ENCODE measurements at regions not wholly inside any gene's neighbourhood (a gene's known extent, or its start where the extent isn't known, plus 50 kb on each side); places are given as distances from the start of the nearest gene placed in this dataset.

DNA sequence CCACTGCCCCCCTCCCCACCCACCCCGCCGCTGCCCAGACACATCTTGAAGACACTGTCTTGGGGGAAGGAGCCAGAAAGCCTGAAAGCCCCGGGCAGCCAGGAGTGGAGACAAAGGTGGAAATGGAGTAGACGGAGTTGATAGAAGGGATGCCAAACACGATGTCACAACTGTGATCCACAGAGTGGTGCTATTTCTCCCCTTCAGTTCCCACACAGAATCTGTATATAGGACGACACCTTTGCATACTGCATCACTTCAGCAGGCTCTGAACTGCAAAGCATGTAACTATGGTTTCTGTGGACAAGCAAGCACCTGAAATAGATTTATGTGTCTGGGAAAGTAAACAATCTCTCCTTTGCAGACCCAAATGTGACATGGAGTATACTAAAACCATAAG is 56.4 kb upstream of the F13A1 start:
- H3K36me3 ChIP-seq, result no peaks in the 10 kb centered on the region
- intact Hi-C loops (cut with DNase I; ENCODE audit: low total_unique reads), result loop anchor here (5.0 kb wide), 1 partner anchor 1495 kb away; no protein-coding TSS in a partner anchor
- H3K27me3 ChIP-seq, result no peaks in the 10 kb centered on the region
- TF ChIP-seq POLR2AphosphoS5 (IDR thresholded peaks at IDR 0.05) (no peak), POLR2A (IDR thresholded peaks at IDR 0.05) (no peak), CTCF (IDR thresholded peaks at IDR 0.05) (no peak)
- no peak overlapping the region for H3K4me3 ChIP-seq
- H3K4me1 ChIP-seq, result no peaks in the 10 kb centered on the region
- no peak for DNase-seq (ENCODE audit: low spot score in 2 of 2)
- peaks cover 0 to 14% of the 10 kb centered on the region in 2 donors for H3K9me3 ChIP-seq
- H3K27ac ChIP-seq, result no peak overlapping the region

- H3K4me1 ChIP-seq, result no peaks in the 10 kb centered on the region
- TF ChIP-seq POLR2AphosphoS5 (IDR thresholded peaks at IDR 0.05) (no peak), CTCF (IDR thresholded peaks at IDR 0.05) (no peak), POLR2A (IDR thresholded peaks at IDR 0.05) (no peak)
- intact Hi-C loops (cut with DNase I; ENCODE audit: low total_unique reads), result loop anchor here (5.0 kb wide), 1 partner anchor 1495 kb away; no protein-coding TSS in a partner anchor
- no peak overlapping the region for H3K4me3 ChIP-seq
- H3K9me3 ChIP-seq, result peaks cover 0 to 14% of the 10 kb centered on the region in 2 donors
- no peak overlapping the region for H3K27ac ChIP-seq
- no peaks in the 10 kb centered on the region for H3K36me3 ChIP-seq
- H3K27me3 ChIP-seq, result no peaks in the 10 kb centered on the region
- DNase-seq (ENCODE audit: low spot score in 2 of 2), result no peak
Measured at GRCh38 chr6:6377621-6378020, 57.2 kb upstream of the F13A1 start.

- TF ChIP-seq POLR2AphosphoS5 (IDR thresholded peaks at IDR 0.05), result no peak
- H3K4me3 ChIP-seq, result no peak overlapping the region
- H3K27me3 ChIP-seq, result no peaks in the 10 kb centered on the region
- no peak for DNase-seq (ENCODE audit: low spot score in 2 of 2)
- no peaks in the 10 kb centered on the region for H3K36me3 ChIP-seq
- no peaks in the 10 kb centered on the region for H3K4me1 ChIP-seq
- H3K27ac ChIP-seq, result no peak overlapping the region
- H3K9me3 ChIP-seq, result peaks cover 0 to 3% of the 10 kb centered on the region in 2 donors
- intact Hi-C loops (cut with DNase I; ENCODE audit: low total_unique reads), result loop anchor here (5.0 kb wide), 1 partner anchor 1497 kb away; no protein-coding TSS in a partner anchor
Measured at GRCh38 chr6:6379573-6379972, 59.1 kb upstream of the F13A1 start.

DNA sequence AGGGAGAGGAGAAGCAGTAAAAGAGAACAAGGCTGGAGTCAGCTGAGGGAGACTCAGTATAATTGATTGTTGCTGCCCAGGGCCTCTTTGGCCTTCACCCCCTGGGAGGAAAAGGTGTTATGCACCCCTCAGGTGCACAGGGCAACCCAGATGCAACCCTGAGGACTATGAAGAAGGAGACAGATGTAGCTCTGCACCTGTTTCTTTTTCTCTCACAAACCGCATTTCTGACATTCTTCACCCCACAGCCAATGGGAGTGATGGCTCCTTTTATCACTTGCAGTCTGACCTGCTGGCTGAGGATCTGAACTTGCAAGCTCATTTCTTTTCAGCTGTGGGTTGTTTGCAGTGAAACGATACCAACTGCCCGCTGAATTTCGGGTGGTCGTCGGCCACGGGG is 64.1 kb upstream of the F13A1 start:
- H3K27ac ChIP-seq, result no peak overlapping the region
- no peak for DNase-seq (ENCODE audit: low spot score in 2 of 2)
- H3K4me3 ChIP-seq, result no peak overlapping the region
- no peaks in the 10 kb centered on the region for H3K27me3 ChIP-seq
- intact Hi-C loops (cut with DNase I; ENCODE audit: low total_unique reads), result no loop called here
- no peaks in the 10 kb centered on the region for H3K9me3 ChIP-seq
- no peak for TF ChIP-seq POLR2A (IDR thresholded peaks at IDR 0.05)
- no peak for TF ChIP-seq CTCF (IDR thresholded peaks at IDR 0.05)
- no peak for TF ChIP-seq POLR2AphosphoS5 (IDR thresholded peaks at IDR 0.05)
- H3K36me3 ChIP-seq, result no peaks in the 10 kb centered on the region
- H3K4me1 ChIP-seq, result no peaks in the 10 kb centered on the region

DNA sequence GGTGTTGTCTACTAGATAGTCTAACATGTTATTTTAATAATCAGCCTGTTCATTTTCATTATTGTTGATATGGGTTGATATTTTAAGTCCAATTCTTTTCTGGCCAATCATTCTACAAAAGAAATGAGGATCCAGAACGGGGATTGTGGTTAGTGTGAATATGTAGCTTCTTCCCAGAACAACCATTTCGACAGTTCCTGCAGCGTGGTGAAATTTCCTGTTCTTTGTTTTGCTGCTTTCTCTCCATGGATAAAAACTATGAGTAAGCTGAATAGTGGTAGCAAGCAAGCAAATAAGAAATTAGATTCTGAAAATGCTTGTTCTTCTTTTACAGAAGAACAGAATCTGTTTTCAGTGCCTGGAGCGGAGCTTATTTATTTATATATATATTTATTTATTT is 65.5 kb upstream of the F13A1 start:
- H3K4me1 ChIP-seq, result no peaks in the 10 kb centered on the region
- DNase-seq (ENCODE audit: low spot score in 2 of 2), result no peak
- H3K4me3 ChIP-seq, result no peak overlapping the region
- intact Hi-C loops (cut with DNase I; ENCODE audit: low total_unique reads), result no loop called here
- H3K36me3 ChIP-seq, result no peaks in the 10 kb centered on the region
- H3K9me3 ChIP-seq, result no peaks in the 10 kb centered on the region
- no peaks in the 10 kb centered on the region for H3K27me3 ChIP-seq
- H3K27ac ChIP-seq, result no peak overlapping the region
- TF ChIP-seq CTCF (IDR thresholded peaks at IDR 0.05) (no peak), POLR2AphosphoS5 (IDR thresholded peaks at IDR 0.05) (no peak), POLR2A (IDR thresholded peaks at IDR 0.05) (no peak)
